ENCODE measurements at regions not wholly inside any gene's neighbourhood (a gene's known extent, or its start where the extent isn't known, plus 50 kb on each side); places are given as distances from the start of the nearest gene placed in this dataset.
"Not testable (repeated sequence)": the region's sequence is repeated elsewhere in the genome, so short reads cannot be mapped to it uniquely, and the experiment has no call there.

- H3K27ac ChIP-seq, result no peak overlapping the region
- no peak for TF ChIP-seq CTCF (conservative IDR thresholded peaks at IDR 0.05)
These were observed 229.9 kb upstream of the GRIK2 start for GRCh38 chr6:101163611-101164010.

DNA sequence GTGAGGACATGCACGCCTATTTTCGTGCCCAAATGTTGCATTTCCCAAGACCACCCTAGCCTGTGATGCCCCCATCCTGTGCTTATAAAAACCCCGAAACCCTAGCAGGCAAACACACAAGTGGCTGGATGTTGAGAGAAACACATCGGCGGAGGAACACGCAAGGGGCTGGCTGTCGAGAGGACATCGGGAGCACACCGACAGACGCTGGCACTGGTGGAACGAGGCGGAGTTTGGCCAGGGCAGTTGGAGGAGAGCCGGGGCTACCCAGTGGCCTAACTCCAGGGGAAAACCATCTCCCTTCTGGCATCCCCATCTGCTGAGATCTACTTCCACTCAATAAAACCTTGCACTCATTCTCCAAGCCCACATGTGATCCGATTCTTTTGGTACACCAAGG is 225.9 kb upstream of the GRIK2 start:
- no peak for TF ChIP-seq CTCF (conservative IDR thresholded peaks at IDR 0.05)
- H3K27ac ChIP-seq, result no peak overlapping the region

DNA sequence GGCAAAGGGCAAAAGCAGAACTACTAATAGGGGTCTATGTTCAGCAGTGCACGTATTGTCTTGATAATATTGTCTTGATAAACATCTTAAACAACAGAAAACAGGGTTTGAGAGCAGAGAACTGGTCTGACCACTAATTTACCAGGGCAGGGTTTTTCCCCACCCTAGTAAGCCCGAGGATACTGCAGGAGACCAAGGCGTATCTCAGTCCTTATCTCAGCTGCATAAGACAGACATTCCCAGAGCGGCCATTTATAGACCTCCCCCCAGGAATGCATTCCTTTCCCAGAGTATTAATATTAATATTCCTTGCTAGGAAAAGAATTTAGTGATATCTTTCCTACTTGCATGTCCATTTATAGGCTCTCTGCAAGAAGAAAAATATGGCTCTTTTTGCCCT is 222.5 kb upstream of the GRIK2 start:
- not testable (repeated sequence) for H3K27ac ChIP-seq

DNA sequence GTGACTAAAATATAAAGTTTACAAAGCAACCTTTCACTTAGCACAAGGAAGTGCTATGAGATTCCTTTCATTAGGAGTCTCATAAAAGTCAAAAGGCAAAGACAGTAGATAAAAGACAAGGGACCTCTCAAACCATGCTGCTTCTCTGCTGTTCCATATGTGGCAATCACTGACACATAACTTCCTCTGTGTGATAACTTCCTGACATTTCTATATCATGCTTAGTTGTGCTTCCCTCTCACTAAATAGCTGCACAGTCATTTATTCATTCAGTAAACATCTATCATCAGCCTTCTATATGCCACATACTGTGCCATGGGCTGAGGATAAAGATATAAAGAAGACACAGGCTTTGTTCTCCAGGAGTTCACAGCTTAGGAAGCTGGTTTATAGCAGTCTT is 214.8 kb upstream of the GRIK2 start:
- no peak overlapping the region for H3K27ac ChIP-seq
- TF ChIP-seq CTCF (conservative IDR thresholded peaks at IDR 0.05), result no peak

- no peak for TF ChIP-seq CTCF (conservative IDR thresholded peaks at IDR 0.05)
- H3K27ac ChIP-seq, result no peak overlapping the region
These were observed 212.5 kb upstream of the GRIK2 start for GRCh38 chr6:101181006-101181405.

DNA sequence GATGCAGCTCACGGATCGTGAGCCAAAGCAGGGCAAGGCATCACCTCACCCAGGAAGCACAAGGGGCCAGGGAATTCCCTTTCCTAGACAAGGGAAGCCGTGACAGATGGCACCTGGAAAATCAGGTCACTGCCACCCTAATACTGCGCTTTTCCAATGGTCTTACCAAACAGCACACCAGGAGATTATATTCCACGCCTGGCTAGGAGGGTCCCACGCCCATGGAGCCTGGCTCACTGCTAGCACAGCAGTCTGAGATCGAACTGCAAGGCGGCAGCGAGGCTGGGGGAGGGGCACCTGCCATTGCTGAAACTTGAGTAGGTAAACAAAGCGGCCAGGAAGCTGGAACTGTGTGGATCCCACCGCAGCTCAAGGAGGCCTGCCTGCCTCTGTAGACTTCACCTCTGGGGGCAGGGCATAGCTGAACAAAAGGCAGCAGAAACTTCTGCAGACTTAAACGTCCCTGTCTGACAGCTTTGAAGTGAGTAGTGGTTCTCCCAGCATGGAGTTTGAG is 205.2 kb upstream of the GRIK2 start:
- not testable (repeated sequence) for H3K27ac ChIP-seq

DNA sequence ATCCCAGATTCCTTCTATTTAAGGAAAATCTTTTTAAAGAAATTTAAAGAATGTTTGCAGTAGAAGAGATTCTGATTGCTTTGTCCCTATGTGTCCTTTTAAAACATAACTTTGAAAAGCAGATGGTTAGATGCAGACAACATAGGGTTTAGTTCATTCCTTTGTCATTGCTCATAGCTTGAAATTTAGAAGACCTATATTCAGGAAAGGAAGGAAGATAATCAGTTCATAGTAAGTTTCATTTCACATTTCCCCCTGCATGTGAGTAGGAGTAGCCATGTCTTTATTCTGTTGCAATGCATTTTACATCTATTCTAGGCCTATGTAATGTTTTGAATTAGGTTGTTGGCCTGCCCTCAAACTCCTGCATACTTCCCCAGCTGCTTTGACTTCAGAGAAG is 197.9 kb upstream of the GRIK2 start:
- no peak overlapping the region for H3K27ac ChIP-seq
- TF ChIP-seq CTCF (conservative IDR thresholded peaks at IDR 0.05), result no peak

GRCh38 chr6:101199441-101199840 is 194.1 kb upstream of the GRIK2 start:
- TF ChIP-seq CTCF (conservative IDR thresholded peaks at IDR 0.05), result no peak

DNA sequence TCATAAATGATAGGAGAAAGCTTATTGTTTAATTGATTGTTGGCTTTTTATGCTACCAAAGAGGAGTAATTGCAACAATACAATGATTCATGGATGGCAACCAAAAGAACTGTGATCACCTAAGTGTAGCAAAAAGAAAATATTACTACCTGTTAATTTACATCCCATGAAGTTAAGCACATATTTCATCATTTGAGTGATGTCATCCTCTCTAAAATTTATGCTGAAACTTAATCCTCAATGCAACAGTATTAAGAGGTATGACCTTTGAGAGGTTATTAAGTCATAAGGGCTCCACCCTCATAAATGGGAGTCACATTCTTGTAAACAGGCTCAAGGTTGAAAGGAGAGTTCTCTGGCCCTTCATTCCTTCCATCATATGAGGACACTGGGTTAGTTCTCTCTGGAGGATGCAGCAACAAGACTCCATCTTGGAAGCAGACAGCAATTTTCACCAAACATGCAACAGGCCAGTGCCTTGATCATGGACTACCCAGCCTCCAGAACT is 190.6 kb upstream of the GRIK2 start:
- no peak for TF ChIP-seq CTCF (conservative IDR thresholded peaks at IDR 0.05)

More at GRCh38 chr6:101199441-101199840, 194.1 kb upstream of the GRIK2 start:
- H3K27ac ChIP-seq, result no peak overlapping the region

More for the DNA sequence above, 190.6 kb upstream of the GRIK2 start:
- H3K27ac ChIP-seq, result no peak overlapping the region

All from VCaP (cell line).